Astrocyte (in vitro differentiated cells and primary cell): ENCODE measurements at regions not wholly inside any gene's neighbourhood (a gene's known extent, or its start where the extent isn't known, plus 50 kb on each side); places are given as distances from the start of the nearest gene placed in this dataset.

ENCODE experiments used
- DNase-seq: peaks from one replicate; pipeline ENCODE4 v3.0.0-alpha.2; 2010; ENCODE audit warnings: low read depth
- FAIRE-seq: peaks from 2 replicates; lab custom pipeline; 2011; peaks lifted over from hg19 to GRCh38; lab: Jason Lieb, UNC
- H2AFZ ChIP-seq: 2 replicates; pipeline ENCODE4 v1.6.0; 2012; ENCODE audit warnings: low read depth, low read length, inconsistent platforms
- H3K27ac ChIP-seq: 2 replicates; pipeline ENCODE4 v1.5.1; 2011; ENCODE audit warnings: low read depth, low read length, inconsistent platforms
- H3K27me3 ChIP-seq: 2 replicates; pipeline ENCODE4 v1.6.0; 2011; ENCODE audit warnings: low read length, inconsistent platforms; ENCODE audit not compliant: insufficient read depth
- H3K36me3 ChIP-seq: 2 replicates; pipeline ENCODE4 v1.5.1; 2011; ENCODE audit warnings: low read length, inconsistent platforms; ENCODE audit not compliant: insufficient read depth
- H3K4me1 ChIP-seq: 2 replicates; pipeline ENCODE4 v1.5.1; 2011; ENCODE audit warnings: low read length, inconsistent platforms; ENCODE audit not compliant: insufficient read depth
- H3K4me2 ChIP-seq: 2 replicates; pipeline ENCODE4 v1.6.0; 2012; ENCODE audit warnings: low read length, inconsistent platforms
- H3K4me3 ChIP-seq: 2 replicates; pipeline ENCODE4 v1.5.1; 2011; ENCODE audit warnings: low read depth, mild to moderate bottlenecking, low read length, inconsistent platforms; ENCODE audit not compliant: insufficient read depth
- H3K79me2 ChIP-seq: 2 replicates; pipeline ENCODE4 v1.6.0; 2012; ENCODE audit warnings: mild to moderate bottlenecking, low read length, inconsistent platforms; ENCODE audit not compliant: insufficient read depth
- H3K9ac ChIP-seq: 2 replicates; pipeline ENCODE4 v1.6.0; 2012; ENCODE audit warnings: mild to moderate bottlenecking, low read length, inconsistent platforms
- H3K9me3 ChIP-seq: 2 replicates; pipeline ENCODE4 v1.5.1; 2012; ENCODE audit warnings: low read depth, mild to moderate bottlenecking, low read length, inconsistent platforms; ENCODE audit not compliant: insufficient read depth
- H4K20me1 ChIP-seq: 2 replicates; pipeline ENCODE4 v1.6.0; 2012; ENCODE audit warnings: low read length, inconsistent platforms; ENCODE audit not compliant: insufficient read depth
- H3K27ac Mint-ChIP-seq: one replicate; pipeline ENCODE4 v1.8.0; 2021; ENCODE audit warnings: mild to moderate bottlenecking, mixed read lengths; ENCODE audit not compliant: unreplicated experiment
- H3K27me3 Mint-ChIP-seq: one replicate; pipeline ENCODE4 v1.8.0; 2021; ENCODE audit warnings: low read depth, mixed read lengths; ENCODE audit not compliant: unreplicated experiment
- H3K36me3 Mint-ChIP-seq: one replicate; pipeline ENCODE4 v1.8.0; 2021; ENCODE audit warnings: low read depth, mixed read lengths; ENCODE audit not compliant: unreplicated experiment
- H3K4me1 Mint-ChIP-seq: one replicate; pipeline ENCODE4 v1.8.0; 2021; ENCODE audit warnings: low read depth, mixed read lengths; ENCODE audit not compliant: unreplicated experiment
- H3K4me3 Mint-ChIP-seq: one replicate; pipeline ENCODE4 v1.8.0; 2021; ENCODE audit warnings: mild to moderate bottlenecking, moderate library complexity, mixed read lengths; ENCODE audit not compliant: unreplicated experiment
- H3K9me3 Mint-ChIP-seq: one replicate; pipeline ENCODE4 v1.8.0; 2021; ENCODE audit warnings: mild to moderate bottlenecking, mixed read lengths; ENCODE audit not compliant: unreplicated experiment
- EZH2 ChIP-seq: IDR thresholded peaks from 2 replicates; pipeline ENCODE4 v1.6.1; 2012; ENCODE audit warnings: mild to moderate bottlenecking, low read length, inconsistent platforms; ENCODE audit not compliant: insufficient read depth
- TF ChIP-seq, protein P1 (sequence below): IDR thresholded peaks from 2 replicates; pipeline ENCODE4 v1.5.1; 2011; ENCODE audit warnings: low read depth, mild to moderate bottlenecking, inconsistent platforms, low read length, moderate library complexity; ENCODE audit not compliant: insufficient read depth

DNA sequence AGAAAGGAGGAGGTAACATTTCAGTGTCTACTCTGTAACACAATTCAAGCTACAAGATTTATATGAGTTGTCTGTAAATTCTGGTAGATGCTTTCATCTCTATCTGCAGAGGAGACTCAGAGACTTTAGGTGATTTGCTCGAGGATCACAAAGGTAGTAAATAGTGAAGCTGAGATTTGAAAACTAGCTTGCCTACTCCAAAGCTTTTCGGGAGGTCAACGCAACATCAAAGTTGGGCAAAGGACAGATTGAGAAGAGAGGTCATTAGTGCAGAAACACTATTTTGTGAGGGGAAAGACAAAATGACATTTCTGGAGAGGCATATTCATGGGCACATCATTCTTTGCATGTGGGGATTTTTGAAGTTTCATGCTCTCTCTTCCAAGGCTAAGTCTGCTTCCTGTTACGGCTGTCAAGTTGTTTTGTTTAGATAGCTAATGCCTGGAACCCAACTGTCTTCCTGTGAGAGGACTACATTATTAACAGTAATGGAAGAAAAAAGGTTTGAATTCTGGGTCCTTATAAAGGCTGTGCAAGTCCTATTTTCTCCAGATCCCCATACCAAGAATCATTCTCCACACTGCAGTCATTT is 413.5 kb upstream of the ZNF462 start:
- H2AFZ ChIP-seq: no peak overlapping the region

DNA sequence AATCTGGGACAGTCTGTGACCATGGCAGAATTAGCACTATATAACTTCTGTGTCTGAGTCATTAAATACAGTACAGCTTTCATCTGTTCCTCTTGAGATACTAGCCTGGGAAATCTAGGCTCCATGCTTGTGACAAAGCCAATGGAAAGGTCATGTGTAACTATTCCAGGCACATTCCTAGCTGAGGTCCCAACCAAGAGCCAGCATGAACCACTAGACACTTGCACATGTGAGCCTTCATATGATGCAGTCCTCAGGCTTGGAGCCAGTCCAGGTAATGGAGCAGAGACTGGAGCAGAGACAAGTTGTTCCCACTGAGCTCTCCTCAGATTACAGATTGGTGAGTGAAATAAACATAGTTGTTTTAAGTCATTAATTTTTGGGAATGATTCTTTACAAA is 412.4 kb upstream of the ZNF462 start:
- H3K27me3 ChIP-seq: no peaks in the 10 kb centered on the region
- TF ChIP-seq, protein P1, sequence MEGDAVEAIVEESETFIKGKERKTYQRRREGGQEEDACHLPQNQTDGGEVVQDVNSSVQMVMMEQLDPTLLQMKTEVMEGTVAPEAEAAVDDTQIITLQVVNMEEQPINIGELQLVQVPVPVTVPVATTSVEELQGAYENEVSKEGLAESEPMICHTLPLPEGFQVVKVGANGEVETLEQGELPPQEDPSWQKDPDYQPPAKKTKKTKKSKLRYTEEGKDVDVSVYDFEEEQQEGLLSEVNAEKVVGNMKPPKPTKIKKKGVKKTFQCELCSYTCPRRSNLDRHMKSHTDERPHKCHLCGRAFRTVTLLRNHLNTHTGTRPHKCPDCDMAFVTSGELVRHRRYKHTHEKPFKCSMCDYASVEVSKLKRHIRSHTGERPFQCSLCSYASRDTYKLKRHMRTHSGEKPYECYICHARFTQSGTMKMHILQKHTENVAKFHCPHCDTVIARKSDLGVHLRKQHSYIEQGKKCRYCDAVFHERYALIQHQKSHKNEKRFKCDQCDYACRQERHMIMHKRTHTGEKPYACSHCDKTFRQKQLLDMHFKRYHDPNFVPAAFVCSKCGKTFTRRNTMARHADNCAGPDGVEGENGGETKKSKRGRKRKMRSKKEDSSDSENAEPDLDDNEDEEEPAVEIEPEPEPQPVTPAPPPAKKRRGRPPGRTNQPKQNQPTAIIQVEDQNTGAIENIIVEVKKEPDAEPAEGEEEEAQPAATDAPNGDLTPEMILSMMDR: no peak
- TF ChIP-seq EZH2: no peak
- no peak for FAIRE-seq
- no peak overlapping the region for H3K27ac ChIP-seq
- H3K4me3 ChIP-seq: no peak overlapping the region
- Mint-ChIP-seq H3K27ac (no peak overlapping the region), H3K27me3 (no peaks in the 10 kb centered on the region), H3K4me3 (no peak overlapping the region), H3K9me3 (peaks cover 2% of the 10 kb centered on the region), H3K36me3 (no peaks in the 10 kb centered on the region), H3K4me1 (peaks cover 9% of the 10 kb centered on the region)
- no peaks in the 10 kb centered on the region for H3K79me2 ChIP-seq
- no peak overlapping the region for H3K9ac ChIP-seq
- no peaks in the 10 kb centered on the region for H4K20me1 ChIP-seq
- no peaks in the 10 kb centered on the region for H3K9me3 ChIP-seq
- H3K4me2 ChIP-seq: no peak overlapping the region
- DNase-seq: no peak
- no peaks in the 10 kb centered on the region for H3K36me3 ChIP-seq
- no peaks in the 10 kb centered on the region for H3K4me1 ChIP-seq
- no peak overlapping the region for H2AFZ ChIP-seq

More for the DNA sequence above, 413.5 kb upstream of the ZNF462 start:
- Histone ChIP-seq H3K4me3 (no peak overlapping the region), H3K4me2 (no peak overlapping the region), H3K36me3 (no peaks in the 10 kb centered on the region), H3K27ac (no peak overlapping the region), H3K4me1 (no peaks in the 10 kb centered on the region), H3K9ac (no peak overlapping the region), H3K9me3 (no peaks in the 10 kb centered on the region), H4K20me1 (no peaks in the 10 kb centered on the region), H3K27me3 (no peaks in the 10 kb centered on the region), H3K79me2 (no peaks in the 10 kb centered on the region)
- peaks cover 2% of the 10 kb centered on the region for H3K9me3 Mint-ChIP-seq
- TF ChIP-seq, protein P1: no peak
- no peak for TF ChIP-seq EZH2
- H3K36me3 Mint-ChIP-seq: no peaks in the 10 kb centered on the region
- FAIRE-seq (no peak), DNase-seq (no peak)
- H3K4me3 Mint-ChIP-seq: no peak overlapping the region
- peaks cover 9% of the 10 kb centered on the region for H3K4me1 Mint-ChIP-seq
- no peak overlapping the region for H3K27ac Mint-ChIP-seq
- no peaks in the 10 kb centered on the region for H3K27me3 Mint-ChIP-seq

- Histone ChIP-seq H3K4me1 (no peaks in the 10 kb centered on the region), H3K4me2 (no peak overlapping the region), H3K79me2 (no peaks in the 10 kb centered on the region), H3K9ac (no peak overlapping the region), H3K27ac (no peak overlapping the region), H3K27me3 (no peaks in the 10 kb centered on the region), H3K9me3 (no peaks in the 10 kb centered on the region), H4K20me1 (no peaks in the 10 kb centered on the region), H3K36me3 (no peaks in the 10 kb centered on the region), H3K4me3 (no peak overlapping the region), H2AFZ (no peak overlapping the region)
- Mint-ChIP-seq H3K36me3 (no peaks in the 10 kb centered on the region), H3K27ac (no peak overlapping the region), H3K27me3 (no peaks in the 10 kb centered on the region), H3K4me1 (peaks cover 9% of the 10 kb centered on the region), H3K4me3 (no peak overlapping the region), H3K9me3 (peaks cover 2% of the 10 kb centered on the region)
- FAIRE-seq (no peak), DNase-seq (no peak)
- TF ChIP-seq EZH2: no peak
- TF ChIP-seq, protein P1: no peak
These were observed 411.7 kb upstream of the ZNF462 start for GRCh38 chr9:106451223-106451622.
